Midbrain (tissue), 1 donor: ENCODE measurements at regions not wholly inside any gene's neighbourhood (a gene's known extent, or its start where the extent isn't known, plus 50 kb on each side); places are given as distances from the start of the nearest gene placed in this dataset.
"Not testable (repeated sequence)": the region's sequence is repeated elsewhere in the genome, so short reads cannot be mapped to it uniquely, and the experiment has no call there.

Experiments used
- DNase-seq: peaks from one replicate; lab custom pipeline; 2025; lab: John Stamatoyannopoulos, UW

- DNase-seq: no peak
These were observed 567.3 kb upstream of the ZNF385D start for GRCh38 chr3:22318325-22318724.

GRCh38 chr3:22319446-22319845 lies 568.4 kb upstream of the ZNF385D start:
- DNase-seq: no peak

GRCh38 chr3:22322861-22323260 lies 571.9 kb upstream of the ZNF385D start:
- no peak for DNase-seq

GRCh38 chr3:22326305-22326704 lies 575.3 kb upstream of the ZNF385D start:
- DNase-seq: no peak

- no peak for DNase-seq
These were observed 584.0 kb upstream of the ZNF385D start for GRCh38 chr3:22334996-22335395.

GRCh38 chr3:22349215-22349851 lies 598.3 kb upstream of the ZNF385D start:
- DNase-seq: no peak

GRCh38 chr3:22351806-22352205 lies 600.8 kb upstream of the ZNF385D start:
- DNase-seq: no peak

- no peak for DNase-seq
These were observed 602.1 kb upstream of the ZNF385D start for GRCh38 chr3:22353126-22353525.

- DNase-seq: no peak
These were observed 607.3 kb upstream of the ZNF385D start for GRCh38 chr3:22358334-22358733.

GRCh38 chr3:22360164-22360563 lies 609.2 kb upstream of the ZNF385D start:
- no peak for DNase-seq

- no peak for DNase-seq
These were observed 610.0 kb upstream of the ZNF385D start for GRCh38 chr3:22360970-22361369.

GRCh38 chr3:22361521-22361920 lies 610.5 kb upstream of the ZNF385D start:
- no peak for DNase-seq

- no peak for DNase-seq
These were observed 613.8 kb upstream of the ZNF385D start for GRCh38 chr3:22364851-22365250.

- DNase-seq: no peak
These were observed 615.8 kb upstream of the ZNF385D start for GRCh38 chr3:22366781-22367180.

- DNase-seq: no peak
These were observed 620.0 kb upstream of the ZNF385D start for GRCh38 chr3:22371036-22371435.

GRCh38 chr3:22371607-22372291 lies 620.7 kb upstream of the ZNF385D start:
- DNase-seq: no peak

- DNase-seq: no peak
These were observed 621.5 kb upstream of the ZNF385D start for GRCh38 chr3:22372292-22373062.

GRCh38 chr3:22373182-22373581 lies 622.2 kb upstream of the ZNF385D start:
- no peak for DNase-seq

GRCh38 chr3:22373827-22374226 lies 622.8 kb upstream of the ZNF385D start:
- no peak for DNase-seq

- no peak for DNase-seq
These were observed 626.4 kb upstream of the ZNF385D start for GRCh38 chr3:22377421-22377820.

GRCh38 chr3:22378869-22379268 lies 627.9 kb upstream of the ZNF385D start:
- DNase-seq: no peak

GRCh38 chr3:22380253-22380652 lies 629.2 kb upstream of the ZNF385D start:
- DNase-seq: no peak

GRCh38 chr3:22381564-22381963 lies 630.6 kb upstream of the ZNF385D start:
- DNase-seq: not testable (repeated sequence)
